ENCODE measurements at regions not wholly inside any gene's neighbourhood (a gene's known extent, or its start where the extent isn't known, plus 50 kb on each side); places are given as distances from the start of the nearest gene placed in this dataset.

GRCh38 chr1:30589083-30589482 lies 134.3 kb downstream of the MATN1 start:
- TF ChIP-seq POLR2AphosphoS5 (IDR thresholded peaks at IDR 0.05) (no peak), POLR2A (IDR thresholded peaks at IDR 0.05) (no peak)

Measured in spleen (tissue), 3 donors.